CD8-positive, alpha-beta memory T cell (primary cell): ENCODE measurements at regions not wholly inside any gene's neighbourhood (a gene's known extent, or its start where the extent isn't known, plus 50 kb on each side); places are given as distances from the start of the nearest gene placed in this dataset.

ENCODE experiments used
- CTCF ChIA-PET: fragments of 350-600 bp; sonication (Branson Sonifier 250); formaldehyde crosslinking; loops from one replicate; lab custom pipeline; 2021; ENCODE audit warnings: antibody characterized with exemption; lab: Charles Lee
- POLR2A ChIA-PET: fragments of 350-600 bp; sonication (Branson Sonifier 250); formaldehyde crosslinking; loops from one replicate; lab custom pipeline; 2021; ENCODE audit warnings: antibody characterized with exemption; lab: Charles Lee
- DNase-seq, 5 donors: peaks; one replicate each; pipeline versions ENCODE4 v3.0.0 to v3.0.0-alpha.2; 2020 to 2022; ENCODE audit warnings: mixed read lengths in 1 of 5
- H3K27ac ChIP-seq: one replicate; pipeline ENCODE4 v1.7.0; 2013; ENCODE audit warnings: low read depth, mild to moderate bottlenecking, low read length, moderate library complexity
- H3K27me3 ChIP-seq: 2 replicates; pipeline ENCODE4 v1.7.0; 2013; ENCODE audit warnings: low read length, mild to moderate bottlenecking; ENCODE audit not compliant: insufficient read depth, poor library complexity, severe bottlenecking
- H3K36me3 ChIP-seq: 2 replicates; pipeline ENCODE4 v1.7.0; 2013; ENCODE audit warnings: mild to moderate bottlenecking, low read length, moderate library complexity; ENCODE audit not compliant: insufficient read depth
- H3K4me1 ChIP-seq: 2 replicates; pipeline ENCODE4 v1.7.0; 2013; ENCODE audit warnings: mild to moderate bottlenecking, low read length, moderate library complexity; ENCODE audit not compliant: insufficient read depth
- H3K4me3 ChIP-seq: 2 replicates; pipeline ENCODE4 v1.7.0; 2013; ENCODE audit warnings: mild to moderate bottlenecking, low read length
- H3K9me3 ChIP-seq: 2 replicates; pipeline ENCODE4 v1.7.0; 2013; ENCODE audit warnings: mild to moderate bottlenecking, low read length
- H3K27ac Mint-ChIP-seq, 8 donors: one replicate each; pipeline ENCODE4 v1.8.0; 2020 to 2021; ENCODE audit warnings: mixed read lengths in 8 of 8, mild to moderate bottlenecking in 6 of 8, inconsistent platforms in 3 of 8, moderate library complexity in 3 of 8
- H3K27me3 Mint-ChIP-seq, 2 donors: one replicate each; pipeline ENCODE4 v1.8.0; 2020 to 2021; ENCODE audit warnings: mixed read lengths in 2 of 2, mild to moderate bottlenecking in 1 of 2, moderate library complexity in 1 of 2
- H3K36me3 Mint-ChIP-seq, 3 donors: one replicate each; pipeline ENCODE4 v1.8.0; 2020 to 2021; ENCODE audit warnings: mixed read lengths in 3 of 3, inconsistent platforms in 1 of 3, mild to moderate bottlenecking in 1 of 3
- H3K4me1 Mint-ChIP-seq, 3 donors: one replicate each; pipeline ENCODE4 v1.8.0; 2020 to 2021; ENCODE audit warnings: mixed read lengths in 3 of 3, inconsistent platforms in 1 of 3, mild to moderate bottlenecking in 1 of 3
- H3K4me3 Mint-ChIP-seq, 7 donors: one replicate each; pipeline ENCODE4 v1.8.0; 2020 to 2021; ENCODE audit warnings: mixed read lengths in 7 of 7, mild to moderate bottlenecking in 6 of 7, moderate library complexity in 4 of 7, inconsistent platforms in 2 of 7
- H3K9me3 Mint-ChIP-seq, 5 donors: one replicate each; pipeline ENCODE4 v1.8.0; 2020 to 2022; ENCODE audit warnings: mixed read lengths in 5 of 5, mild to moderate bottlenecking in 3 of 5, moderate library complexity in 2 of 5, inconsistent platforms in 1 of 5

DNA sequence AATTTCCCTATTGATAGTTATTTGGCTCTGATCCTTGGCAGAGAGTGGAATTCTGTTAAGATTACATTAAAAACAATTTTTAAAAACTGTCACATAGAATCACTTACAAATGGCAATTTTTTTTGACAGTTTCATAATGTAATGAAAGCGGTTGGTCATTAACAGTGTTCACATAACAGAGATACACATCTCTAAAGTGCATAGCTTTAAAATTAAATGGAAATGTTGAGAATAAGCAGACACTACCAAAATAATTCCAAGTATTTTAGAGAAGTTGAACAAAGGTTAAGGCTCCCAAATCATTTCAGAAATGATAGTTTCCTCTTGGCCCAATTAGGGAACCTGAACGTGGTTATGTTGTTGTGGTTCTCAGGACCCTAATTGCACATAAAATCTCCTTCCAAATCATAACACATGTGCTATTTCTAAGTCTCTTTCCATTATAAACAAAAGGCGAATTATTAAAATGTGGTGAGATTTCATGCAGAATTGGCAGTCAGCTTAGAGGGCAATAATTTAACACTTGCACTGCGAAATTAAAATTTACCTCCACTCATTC, 528.9 kb upstream of the FZD8 start:
- H3K36me3 ChIP-seq, result no peaks in the 10 kb centered on the region
- no peaks in the 10 kb centered on the region for H3K4me1 Mint-ChIP-seq
- no peak overlapping the region for H3K4me3 Mint-ChIP-seq
- H3K36me3 Mint-ChIP-seq, result no peaks in the 10 kb centered on the region
- no peak overlapping the region for H3K4me3 ChIP-seq
- H3K27ac ChIP-seq, result no peak overlapping the region
- no peaks in the 10 kb centered on the region for H3K9me3 ChIP-seq
- no peak overlapping the region for H3K27ac Mint-ChIP-seq
- ChIA-PET CTCF (no interaction called here), POLR2A (no interaction called here)
- peaks cover 2 to 15% (median 3%) of the 10 kb centered on the region in 5 donors for H3K9me3 Mint-ChIP-seq
- H3K27me3 ChIP-seq, result no peaks in the 10 kb centered on the region
- H3K27me3 Mint-ChIP-seq, result no peaks in the 10 kb centered on the region
- no peaks in the 10 kb centered on the region for H3K4me1 ChIP-seq
- no peak for DNase-seq

DNA sequence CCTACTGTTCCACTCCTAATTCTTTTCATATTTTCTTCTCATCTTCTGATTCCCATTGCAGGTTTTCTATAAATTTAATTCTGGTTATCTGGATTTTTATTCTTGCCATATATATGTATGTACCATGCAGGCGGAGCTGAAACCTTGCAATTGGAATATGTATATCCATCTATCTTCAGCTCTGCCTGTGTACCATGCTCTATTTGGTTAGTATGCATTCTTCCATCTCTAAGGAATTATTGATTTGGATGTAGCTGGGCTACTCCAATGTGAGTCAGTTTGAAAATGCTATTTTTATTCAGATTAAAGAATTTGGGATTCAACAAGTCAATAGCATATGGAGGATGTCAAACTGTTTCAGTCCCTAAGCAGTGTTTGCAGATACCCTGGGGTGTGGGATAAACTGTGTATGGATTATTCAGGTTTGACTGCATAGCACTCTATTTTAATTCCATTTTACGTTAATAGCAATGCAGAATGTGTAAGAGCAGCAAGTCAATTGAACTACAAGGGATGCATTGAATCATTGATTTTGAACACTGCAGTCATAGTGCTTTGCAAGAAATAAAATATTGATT, 528.1 kb upstream of the FZD8 start:
- no peak for DNase-seq
- no peaks in the 10 kb centered on the region for H3K36me3 Mint-ChIP-seq
- CTCF ChIA-PET, result no interaction called here
- Histone ChIP-seq H3K36me3 (no peaks in the 10 kb centered on the region), H3K27ac (no peak overlapping the region), H3K9me3 (no peaks in the 10 kb centered on the region), H3K4me3 (no peak overlapping the region), H3K4me1 (no peaks in the 10 kb centered on the region), H3K27me3 (no peaks in the 10 kb centered on the region)
- H3K9me3 Mint-ChIP-seq, result peaks cover 2 to 15% (median 3%) of the 10 kb centered on the region in 5 donors
- no peak overlapping the region for H3K4me3 Mint-ChIP-seq
- H3K27ac Mint-ChIP-seq, result no peak overlapping the region
- no peaks in the 10 kb centered on the region for H3K4me1 Mint-ChIP-seq
- POLR2A ChIA-PET, result no interaction called here
- H3K27me3 Mint-ChIP-seq, result no peaks in the 10 kb centered on the region

DNA sequence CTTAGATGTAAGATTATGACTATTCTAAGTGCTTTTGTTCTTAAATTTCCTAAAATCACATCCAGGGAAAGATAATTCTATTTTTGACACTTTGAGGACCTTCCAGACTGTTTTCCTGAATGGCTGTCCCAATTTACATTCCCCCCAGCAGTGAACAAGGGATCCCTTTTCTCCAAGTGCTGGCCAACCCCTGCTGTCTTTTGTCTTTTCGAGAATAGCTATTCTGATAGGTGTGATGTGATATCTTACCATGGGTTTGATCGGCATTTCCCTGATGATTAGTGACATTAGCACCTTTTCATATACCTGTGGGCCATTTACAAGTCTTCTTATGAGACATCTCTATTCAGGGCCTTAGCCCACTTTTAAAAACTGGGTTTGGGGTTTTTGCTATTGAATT, 526.7 kb upstream of the FZD8 start:
- CTCF ChIA-PET, result no interaction called here
- Mint-ChIP-seq H3K9me3 (peaks cover 0 to 11% (median 3%) of the 10 kb centered on the region in 5 donors), H3K27ac (no peak overlapping the region), H3K4me1 (no peaks in the 10 kb centered on the region), H3K36me3 (no peaks in the 10 kb centered on the region), H3K4me3 (no peak overlapping the region), H3K27me3 (no peaks in the 10 kb centered on the region)
- Histone ChIP-seq H3K4me1 (no peaks in the 10 kb centered on the region), H3K4me3 (no peak overlapping the region), H3K27me3 (no peaks in the 10 kb centered on the region), H3K9me3 (no peaks in the 10 kb centered on the region), H3K27ac (no peak overlapping the region), H3K36me3 (no peaks in the 10 kb centered on the region)
- DNase-seq, result no peak
- POLR2A ChIA-PET, result no interaction called here

GRCh38 chr10:36164556-36165504, 522.7 kb upstream of the FZD8 start:
- no peak overlapping the region for H3K4me3 Mint-ChIP-seq
- H3K36me3 ChIP-seq, result no peaks in the 10 kb centered on the region
- no peaks in the 10 kb centered on the region for H3K27me3 Mint-ChIP-seq
- POLR2A ChIA-PET, result no interaction called here
- H3K9me3 Mint-ChIP-seq, result peaks cover 0 to 14% (median 3%) of the 10 kb centered on the region in 5 donors
- H3K4me1 Mint-ChIP-seq, result no peaks in the 10 kb centered on the region
- H3K27ac Mint-ChIP-seq, result no peak overlapping the region
- no peaks in the 10 kb centered on the region for H3K4me1 ChIP-seq
- CTCF ChIA-PET, result no interaction called here
- DNase-seq, result no peak
- H3K9me3 ChIP-seq, result no peaks in the 10 kb centered on the region
- H3K27me3 ChIP-seq, result no peaks in the 10 kb centered on the region
- H3K4me3 ChIP-seq, result no peak overlapping the region
- no peak overlapping the region for H3K27ac ChIP-seq
- H3K36me3 Mint-ChIP-seq, result no peaks in the 10 kb centered on the region

- Histone ChIP-seq H3K9me3 (no peaks in the 10 kb centered on the region), H3K27ac (no peak overlapping the region), H3K36me3 (no peaks in the 10 kb centered on the region), H3K27me3 (no peaks in the 10 kb centered on the region), H3K4me1 (no peaks in the 10 kb centered on the region), H3K4me3 (no peak overlapping the region)
- Mint-ChIP-seq H3K27ac (no peak overlapping the region), H3K27me3 (no peaks in the 10 kb centered on the region), H3K4me3 (no peak overlapping the region), H3K9me3 (peaks cover 0 to 16% (median 4%) of the 10 kb centered on the region in 5 donors), H3K4me1 (no peaks in the 10 kb centered on the region), H3K36me3 (no peaks in the 10 kb centered on the region)
- no peak for DNase-seq
- ChIA-PET CTCF (no interaction called here), POLR2A (no interaction called here)
These were observed 521.7 kb upstream of the FZD8 start for GRCh38 chr10:36163827-36164226.

- Histone ChIP-seq H3K27ac (no peak overlapping the region), H3K27me3 (no peaks in the 10 kb centered on the region), H3K4me1 (no peaks in the 10 kb centered on the region), H3K9me3 (no peaks in the 10 kb centered on the region), H3K4me3 (no peak overlapping the region), H3K36me3 (no peaks in the 10 kb centered on the region)
- ChIA-PET CTCF (no interaction called here), POLR2A (no interaction called here)
- H3K27ac Mint-ChIP-seq, result no peak overlapping the region
- no peak overlapping the region for H3K4me3 Mint-ChIP-seq
- H3K36me3 Mint-ChIP-seq, result no peaks in the 10 kb centered on the region
- DNase-seq, result no peak
- no peaks in the 10 kb centered on the region for H3K4me1 Mint-ChIP-seq
- H3K27me3 Mint-ChIP-seq, result no peaks in the 10 kb centered on the region
- H3K9me3 Mint-ChIP-seq, result peaks cover 0 to 18% (median 2%) of the 10 kb centered on the region in 5 donors
These were observed 515.4 kb upstream of the FZD8 start for GRCh38 chr10:36157486-36157885.

DNA sequence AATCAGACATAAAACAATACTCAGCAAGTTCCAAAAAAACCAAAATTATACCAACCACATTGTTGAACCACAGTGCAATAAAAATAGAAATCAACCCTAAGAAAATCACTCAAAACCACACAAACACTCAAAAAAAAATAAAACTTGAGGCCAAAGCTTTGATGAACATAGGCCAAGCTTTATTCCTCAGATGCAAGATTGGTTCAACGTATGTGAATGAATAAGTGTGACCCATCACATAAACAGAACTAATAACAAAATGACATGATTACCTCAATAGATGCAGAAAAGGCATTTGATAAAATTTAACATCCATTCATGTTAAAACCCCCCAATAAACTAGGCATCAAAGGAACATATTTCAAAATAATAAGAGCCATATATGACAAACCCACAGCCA, 506.1 kb upstream of the FZD8 start:
- no peaks in the 10 kb centered on the region for H3K36me3 ChIP-seq
- ChIA-PET CTCF (no interaction called here), POLR2A (no interaction called here)
- Mint-ChIP-seq H3K9me3 (peaks cover 3 to 27% (median 10%) of the 10 kb centered on the region in 5 donors), H3K4me1 (no peaks in the 10 kb centered on the region), H3K27me3 (no peaks in the 10 kb centered on the region), H3K27ac (no peak overlapping the region), H3K36me3 (peaks cover 0 to 1% (median 0%) of the 10 kb centered on the region in 3 donors), H3K4me3 (no peak overlapping the region)
- no peaks in the 10 kb centered on the region for H3K4me1 ChIP-seq
- H3K4me3 ChIP-seq, result no peak overlapping the region
- H3K27ac ChIP-seq, result no peak overlapping the region
- DNase-seq, result no peak
- no peaks in the 10 kb centered on the region for H3K9me3 ChIP-seq
- H3K27me3 ChIP-seq, result no peaks in the 10 kb centered on the region

DNA sequence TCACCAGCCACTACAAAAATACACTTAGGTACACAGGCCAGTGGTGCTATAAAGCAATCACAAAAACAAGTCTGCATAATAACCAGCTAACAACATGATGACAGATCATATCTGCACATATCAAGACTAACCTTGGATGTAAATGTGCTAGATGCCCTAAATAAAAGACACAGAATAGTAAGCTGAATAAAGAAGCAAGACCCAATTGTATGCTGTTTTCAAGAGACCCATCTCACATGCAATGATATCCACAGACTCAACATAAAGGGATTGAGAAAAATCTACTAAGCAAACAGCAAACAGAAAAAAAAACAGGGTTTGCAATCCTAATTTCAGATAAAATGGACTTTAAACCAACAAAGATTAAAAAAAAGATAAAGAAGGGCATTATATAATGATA, 505.4 kb upstream of the FZD8 start:
- Histone ChIP-seq H3K27me3 (no peaks in the 10 kb centered on the region), H3K36me3 (no peaks in the 10 kb centered on the region), H3K4me1 (no peaks in the 10 kb centered on the region), H3K4me3 (no peak overlapping the region), H3K27ac (no peak overlapping the region), H3K9me3 (no peaks in the 10 kb centered on the region)
- Mint-ChIP-seq H3K9me3 (peaks cover 3 to 29% (median 10%) of the 10 kb centered on the region in 5 donors), H3K27ac (no peak overlapping the region), H3K27me3 (no peaks in the 10 kb centered on the region), H3K36me3 (peaks cover 0 to 1% (median 0%) of the 10 kb centered on the region in 3 donors), H3K4me3 (no peak overlapping the region), H3K4me1 (no peaks in the 10 kb centered on the region)
- ChIA-PET CTCF (no interaction called here), POLR2A (no interaction called here)
- DNase-seq, result no peak
